HG03575 (cell line): ENCODE measurements at regions not wholly inside any gene's neighbourhood (a gene's known extent, or its start where the extent isn't known, plus 50 kb on each side); places are given as distances from the start of the nearest gene placed in this dataset.

ENCODE experiments used
- ATAC-seq: cut with Tn5 transposase; IDR thresholded peaks from one replicate; pipeline ENCODE4 v1.9.1; 2021; ENCODE audit not compliant: unreplicated experiment, insufficient number of reproducible peaks, low FRiP score; ENCODE audit errors: extremely low read depth

- ATAC-seq: no peak
Measured at GRCh38 chr4:31356839-31357238, 636.7 kb downstream of the PCDH7 start.

DNA sequence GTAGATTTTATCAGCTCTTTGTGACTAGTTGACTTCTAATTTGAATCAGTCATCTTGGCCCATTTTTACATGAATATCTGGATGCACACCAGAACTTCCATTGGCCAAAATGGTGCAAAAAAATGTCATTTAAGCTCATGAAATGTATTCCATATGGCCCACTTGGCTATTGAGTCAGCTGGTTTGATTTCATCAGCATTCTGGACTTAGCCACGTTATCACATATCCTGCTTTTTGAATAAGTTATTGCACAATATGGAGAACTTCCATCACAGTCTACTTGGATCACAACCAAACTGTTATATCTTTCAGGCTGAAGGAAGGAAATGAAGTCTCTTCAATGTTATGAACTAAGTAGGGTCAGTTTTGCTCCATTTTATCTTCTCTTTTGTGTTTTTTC, 640.6 kb downstream of the PCDH7 start:
- no peak for ATAC-seq

- ATAC-seq: no peak
Measured at GRCh38 chr4:31362756-31363155, 642.6 kb downstream of the PCDH7 start.

- ATAC-seq: no peak
Measured at GRCh38 chr4:31365006-31365690, 645.0 kb downstream of the PCDH7 start.

DNA sequence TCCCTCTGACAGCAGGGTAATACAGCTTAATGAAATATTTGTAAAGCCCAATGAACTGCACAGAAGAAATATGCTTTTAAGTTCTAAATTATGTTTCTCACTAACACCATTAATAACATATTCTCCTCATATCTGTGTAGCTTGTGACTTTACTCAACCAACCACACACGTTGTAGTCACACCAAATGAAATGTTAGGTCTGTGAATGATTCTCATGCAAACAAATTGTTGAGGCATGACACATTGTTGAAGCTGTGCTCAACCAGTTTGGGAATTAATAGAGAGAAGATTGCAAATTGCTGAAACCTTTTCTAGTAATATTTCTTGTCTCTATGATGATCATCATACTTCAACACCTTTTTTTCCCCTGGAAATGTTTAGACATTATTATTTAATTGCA, 645.9 kb downstream of the PCDH7 start:
- no peak for ATAC-seq

DNA sequence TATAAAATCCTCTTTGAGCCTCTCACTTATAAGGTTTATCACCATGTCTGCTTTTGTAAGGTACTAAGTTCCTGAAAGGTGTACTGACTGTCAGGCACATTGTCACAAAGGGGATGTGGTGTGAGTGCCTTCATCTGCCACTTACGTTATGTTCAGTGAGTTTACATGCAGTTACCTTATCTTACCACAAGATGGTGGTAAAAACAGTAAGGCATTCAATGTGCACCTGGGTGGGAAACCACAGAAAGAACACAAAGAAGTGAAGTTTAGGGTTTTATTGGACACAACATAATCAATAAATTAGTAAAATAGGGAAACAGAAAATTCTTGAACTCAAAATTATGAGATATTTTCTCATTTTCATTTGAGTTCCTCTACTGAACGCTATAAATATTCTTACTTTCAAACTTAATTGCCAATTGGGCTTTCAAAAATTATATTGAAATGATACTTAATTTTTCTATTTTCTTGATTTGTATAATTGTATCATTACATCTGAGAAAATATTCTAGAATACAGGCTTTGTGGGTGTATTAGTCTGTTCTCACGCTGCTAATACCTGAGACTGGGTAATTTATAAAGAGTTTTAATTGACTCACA, 650.8 kb downstream of the PCDH7 start:
- ATAC-seq: peak; percentile 90

DNA sequence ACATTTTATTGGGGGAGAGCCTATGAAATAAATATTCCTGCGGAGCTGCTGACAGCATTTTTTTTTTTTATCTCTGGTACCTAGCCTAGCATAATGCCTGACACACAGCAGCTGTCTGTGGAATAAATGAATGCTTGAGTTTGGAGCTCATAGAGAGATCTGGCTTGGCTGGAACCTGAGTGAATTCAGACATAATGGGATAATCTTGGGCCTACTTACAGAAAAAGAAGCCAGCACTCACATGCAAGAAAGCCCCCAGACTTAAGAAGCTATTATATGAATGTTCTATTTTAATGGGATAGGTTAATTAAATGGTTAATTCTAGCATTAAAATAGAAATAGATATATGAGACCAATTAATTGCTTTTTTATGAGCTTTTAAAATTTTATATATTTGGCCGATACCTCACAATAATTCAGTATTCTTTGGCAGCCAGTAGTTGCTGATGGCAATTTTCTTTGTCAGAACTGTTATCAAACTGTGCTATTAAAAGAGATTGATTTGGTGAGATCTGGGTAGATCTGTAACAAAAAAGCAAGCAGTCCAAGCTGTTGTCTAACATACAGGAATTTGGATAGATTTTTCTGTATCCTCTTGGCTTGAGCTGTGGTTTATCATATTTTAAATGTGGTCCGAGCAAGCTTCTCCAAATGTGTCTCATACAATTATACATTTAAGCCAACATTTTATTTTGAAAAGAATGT, 654.2 kb downstream of the PCDH7 start:
- no peak for ATAC-seq

DNA sequence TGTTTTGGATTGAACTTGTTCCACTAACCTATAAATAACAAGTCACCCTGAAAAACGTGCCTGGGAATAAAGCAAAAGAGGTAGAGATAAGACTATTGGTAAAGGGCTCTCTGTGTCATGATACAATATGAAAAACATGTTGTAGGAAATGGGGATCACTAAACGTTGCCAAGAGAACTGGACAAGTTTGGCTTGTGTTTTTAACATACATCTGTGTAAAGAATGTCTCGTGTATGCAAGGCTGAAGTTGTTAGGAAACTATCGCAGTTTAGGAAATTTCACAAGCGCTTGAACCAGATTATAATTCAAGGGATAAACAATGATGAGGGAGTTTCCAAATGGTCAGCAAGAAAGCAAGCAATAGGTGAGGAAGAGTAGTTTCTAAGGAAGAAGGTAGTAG, 655.8 kb downstream of the PCDH7 start:
- no peak for ATAC-seq

- no peak for ATAC-seq
Measured at GRCh38 chr4:31379364-31379763, 659.2 kb downstream of the PCDH7 start.

- ATAC-seq: no peak
Measured at GRCh38 chr4:31383767-31384166, 663.6 kb downstream of the PCDH7 start.

- no peak for ATAC-seq
Measured at GRCh38 chr4:31390849-31391248, 670.7 kb downstream of the PCDH7 start.

DNA sequence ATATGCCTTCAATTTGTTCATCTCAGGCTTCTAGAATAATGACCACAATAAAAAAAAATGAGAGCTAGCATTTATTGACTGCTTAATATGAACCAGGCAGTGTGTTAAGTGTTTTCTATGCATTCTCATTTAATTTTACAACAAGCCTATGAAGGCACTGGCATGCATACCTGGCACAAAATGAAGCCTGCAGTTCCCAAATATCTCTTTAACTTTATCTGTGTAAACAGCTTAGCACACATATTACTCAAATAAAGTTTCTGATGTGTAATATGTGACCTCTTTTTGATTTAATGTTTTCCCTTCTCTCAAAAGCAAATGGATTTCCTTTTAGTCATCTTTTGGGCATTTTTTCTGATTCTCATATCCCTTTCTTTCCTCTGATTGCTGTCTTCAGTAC, 671.8 kb downstream of the PCDH7 start:
- no peak for ATAC-seq

DNA sequence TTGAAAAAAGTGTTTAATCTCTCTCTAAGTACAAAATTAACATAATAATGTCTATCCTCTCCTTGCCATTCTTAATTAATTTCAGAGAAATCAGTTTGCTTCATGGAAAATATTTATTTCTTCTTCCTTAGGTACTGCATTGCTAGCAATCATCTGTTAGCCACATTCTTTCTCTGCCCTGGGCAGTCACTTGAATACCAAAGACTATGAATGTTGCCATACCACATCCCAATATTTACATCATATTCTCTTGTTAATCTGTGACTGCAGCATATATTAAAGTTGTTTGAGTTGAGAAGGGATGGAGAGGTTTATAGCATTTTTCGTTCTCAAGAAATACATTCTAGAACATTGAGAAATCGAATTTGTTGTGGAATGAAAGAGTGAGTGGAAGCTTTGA, 672.8 kb downstream of the PCDH7 start:
- ATAC-seq: no peak

DNA sequence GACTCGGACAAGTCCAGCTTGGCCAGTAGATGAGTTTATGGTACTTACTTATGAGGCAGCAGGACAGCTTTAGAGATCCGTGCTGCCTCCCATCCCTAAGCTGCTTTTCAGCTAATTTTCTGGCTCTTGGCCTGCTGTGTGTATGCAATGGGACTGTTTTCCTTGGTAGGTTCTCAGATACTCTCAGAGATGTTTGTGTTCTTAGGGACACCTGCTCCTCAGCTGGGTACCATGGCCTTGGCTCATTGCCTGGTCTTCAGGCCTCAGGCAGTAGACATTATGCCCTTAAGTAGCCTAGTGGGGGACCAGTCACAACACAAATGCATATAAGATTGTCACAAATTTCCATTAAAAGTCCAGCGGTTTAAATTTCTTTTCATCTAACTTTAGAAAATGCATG, 688.0 kb downstream of the PCDH7 start:
- no peak for ATAC-seq

GRCh38 chr4:31411565-31411964, 691.4 kb downstream of the PCDH7 start:
- ATAC-seq: no peak

- ATAC-seq: no peak
Measured at GRCh38 chr4:31415629-31416028, 695.5 kb downstream of the PCDH7 start.

- no peak for ATAC-seq
Measured at GRCh38 chr4:31416498-31416897, 696.3 kb downstream of the PCDH7 start.

DNA sequence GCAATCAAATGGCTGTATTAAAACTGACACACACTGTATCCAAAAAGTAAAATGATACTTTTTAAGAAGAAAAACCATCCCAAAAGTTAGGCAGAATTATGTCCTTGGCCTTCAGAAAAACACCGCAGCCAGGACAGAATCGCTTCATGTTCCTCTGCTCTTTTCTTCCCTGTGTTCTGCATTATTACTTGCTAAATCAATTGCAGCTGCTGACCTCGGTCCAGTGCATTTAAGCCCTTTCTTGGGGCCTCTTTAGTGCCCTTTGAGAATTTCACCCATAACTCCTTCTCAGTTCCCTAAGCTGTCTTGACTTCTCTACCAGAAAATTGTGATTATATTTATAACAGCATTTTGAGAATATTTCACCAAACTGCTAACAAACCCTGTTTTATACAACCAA, 696.9 kb downstream of the PCDH7 start:
- ATAC-seq: no peak

- no peak for ATAC-seq
Measured at GRCh38 chr4:31422006-31422405, 701.8 kb downstream of the PCDH7 start.

GRCh38 chr4:31427691-31428090, 707.5 kb downstream of the PCDH7 start:
- no peak for ATAC-seq
